SK-N-SH (cell line): ENCODE measurements at regions not wholly inside any gene's neighbourhood (a gene's known extent, or its start where the extent isn't known, plus 50 kb on each side); places are given as distances from the start of the nearest gene placed in this dataset.

Experiments used
- CTCF ChIA-PET: fragments of 300-600, 350-600 bp; formaldehyde crosslinking; extraction: SDS; loops from one replicate; lab custom pipeline; 2021; lab: Yijun Ruan, JAX
- POLR2A ChIA-PET: fragments of 350-600 bp; sonication (Branson Sonifier 250); formaldehyde crosslinking; extraction: SDS; loops from one replicate; lab custom pipeline; 2020; ENCODE audit warnings: antibody characterized with exemption, inconsistent platforms; lab: Yijun Ruan, JAX
- DNase-seq: peaks from one replicate; pipeline ENCODE4 v3.0.0; 2012
- H2AFZ ChIP-seq: fragments of 200-600 bp; sonication (generic); 2 replicates; pipeline ENCODE4 v1.8.1; 2016; ENCODE audit warnings: antibody characterized with exemption, mild to moderate bottlenecking, low read depth
- H3F3A ChIP-seq: fragments of 200-600 bp; sonication (generic); replicated peaks from 2 replicates; pipeline ENCODE3; 2016; ENCODE audit warnings: antibody characterized with exemption, mild to moderate bottlenecking; ENCODE audit not compliant: insufficient read depth
- H3K27ac ChIP-seq, 2 experiments: fragments of 200-500 bp in 1 of 2; fragments of 200-600 bp in 1 of 2; sonication (Bioruptor generic) in 1 of 2; sonication (generic), shearing (Covaris generic) in 1 of 2; 2 replicates each; pipeline versions ENCODE4 v1.5.1 to v1.6.1; 2014 to 2016; ENCODE audit warnings: low read depth in 2 of 2, inconsistent platforms in 1 of 2, low read length in 1 of 2, mild to moderate bottlenecking in 1 of 2, mixed read lengths in 1 of 2
- H3K27me3 ChIP-seq: fragments of 200-600 bp; sonication (generic), shearing (Covaris generic); 2 replicates; pipeline ENCODE4 v1.6.1; 2016; ENCODE audit warnings: mixed run types; ENCODE audit not compliant: insufficient read depth
- H3K36me3 ChIP-seq, 2 experiments: fragments of 200-500 bp in 1 of 2; fragments of 200-600 bp in 1 of 2; sonication (Bioruptor generic) in 1 of 2; sonication (generic) in 1 of 2; replicated peaks in 1 of 2; 2 replicates each; pipeline versions ENCODE3 to v1.5.1; 2014 to 2016; ENCODE audit warnings: low read length in 1 of 2, mild to moderate bottlenecking in 1 of 2; ENCODE audit not compliant: insufficient read depth in 2 of 2, control insufficient read depth in 1 of 2
- H3K4me1 ChIP-seq, 2 experiments: fragments of 200-500 bp in 1 of 2; fragments of 200-600 bp in 1 of 2; sonication (Bioruptor generic) in 1 of 2; sonication (generic), shearing (Covaris generic) in 1 of 2; 2 replicates each; pipeline versions ENCODE4 v1.5.1 to v1.6.1; 2014 to 2016; ENCODE audit warnings: low read depth in 1 of 2, low read length in 1 of 2, mixed run types in 1 of 2; ENCODE audit not compliant: insufficient read depth in 2 of 2, control insufficient read depth in 1 of 2
- H3K4me2 ChIP-seq: fragments of 200-600 bp; sonication (generic), shearing (Covaris generic); 2 replicates; pipeline ENCODE4 v1.6.1; 2017; ENCODE audit warnings: mixed run types
- H3K4me3 ChIP-seq, 2 experiments: fragments of 200-500 bp in 1 of 2; fragments of 200-600 bp in 1 of 2; sonication (Bioruptor generic) in 1 of 2; sonication (generic), shearing (Covaris generic) in 1 of 2; 2 replicates each; pipeline versions ENCODE4 v1.5.1 to v1.8.1; 2014 to 2016; ENCODE audit warnings: low read depth in 2 of 2, inconsistent platforms in 1 of 2, low read length in 1 of 2, mild to moderate bottlenecking in 1 of 2, mixed read lengths in 1 of 2, moderate library complexity in 1 of 2
- H3K79me2 ChIP-seq: fragments of 200-600 bp; sonication (generic); 2 replicates; pipeline ENCODE4 v1.8.1; 2017; ENCODE audit warnings: mild to moderate bottlenecking; ENCODE audit not compliant: insufficient read depth
- H3K9ac ChIP-seq: fragments of 200-600 bp; sonication (generic); 2 replicates; pipeline ENCODE4 v1.6.1; 2017; ENCODE audit warnings: mixed run types
- H3K9me2 ChIP-seq: fragments of 200-600 bp; sonication (generic); 2 replicates; pipeline ENCODE4 v1.6.1; 2017; ENCODE audit warnings: mixed run types
- H3K9me3 ChIP-seq: fragments of 200-600 bp; sonication (generic); 2 replicates; pipeline ENCODE4 v1.6.1; 2017; ENCODE audit warnings: mixed run types, mild to moderate bottlenecking, moderate library complexity
- H4K20me1 ChIP-seq: fragments of 200-600 bp; sonication (generic); 2 replicates; pipeline ENCODE4 v1.6.1; 2017; ENCODE audit warnings: mild to moderate bottlenecking, mixed run types; ENCODE audit not compliant: insufficient read depth
- CHD2 ChIP-seq: fragments of 150-350 bp; IDR thresholded peaks from 2 replicates; pipeline ENCODE4 v1.6.1; 2018; ENCODE audit warnings: low read length; ENCODE audit not compliant: partially characterized antibody
- ELF1 ChIP-seq: IDR thresholded peaks from 2 replicates; pipeline ENCODE4 v1.4.0; 2012
- EZH2phosphoT487 ChIP-seq: fragments of 200-600 bp; sonication (generic); IDR thresholded peaks from 2 replicates; pipeline ENCODE4 v1.6.1; 2017; ENCODE audit warnings: low read depth, mixed run types, mild to moderate bottlenecking, antibody characterized with exemption, moderate library complexity, borderline replicate concordance
- FOXJ3 ChIP-seq: sonication (generic); formaldehyde crosslinking; IDR thresholded peaks from 2 replicates; pipeline ENCODE4 v1.5.1; 2020; ENCODE audit warnings: mild to moderate bottlenecking, missing genetic modification reagents
- FOXM1 ChIP-seq: IDR thresholded peaks from 2 replicates; pipeline ENCODE4 v1.4.0; 2012; ENCODE audit warnings: low read depth, mild to moderate bottlenecking
- GABPA ChIP-seq: IDR thresholded peaks from 2 replicates; pipeline ENCODE4 v1.4.0; 2012; ENCODE audit warnings: low read depth, mild to moderate bottlenecking
- GATA2 ChIP-seq: sonication (generic); formaldehyde crosslinking; IDR thresholded peaks from 2 replicates; pipeline ENCODE4 v1.5.0; 2020; ENCODE audit warnings: mild to moderate bottlenecking, missing genetic modification reagents
- JUND ChIP-seq: IDR thresholded peaks from 2 replicates; pipeline ENCODE4 v1.4.0; 2012
- MEF2A ChIP-seq: IDR thresholded peaks from 2 replicates; pipeline ENCODE4 v1.4.0; 2012; ENCODE audit warnings: low read depth, borderline replicate concordance
- MXI1 ChIP-seq: IDR thresholded peaks from 2 replicates; pipeline ENCODE4 v1.6.1; 2012; ENCODE audit warnings: mild to moderate bottlenecking, low read depth, low read length, improper control_type of control experiment
- NFIC ChIP-seq: IDR thresholded peaks from 2 replicates; pipeline ENCODE4 v1.4.0; 2012; ENCODE audit warnings: borderline replicate concordance
- RCOR1 ChIP-seq: fragments of 150-350 bp; IDR thresholded peaks from 2 replicates; pipeline ENCODE4 v1.6.1; 2017; ENCODE audit warnings: antibody characterized with exemption, low read length
- RFX5 ChIP-seq: IDR thresholded peaks from 2 replicates; pipeline ENCODE4 v1.6.1; 2012; ENCODE audit warnings: mild to moderate bottlenecking, improper control_type of control experiment, low read length
- RXRA ChIP-seq: IDR thresholded peaks from 2 replicates; pipeline ENCODE4 v1.4.0; 2012; ENCODE audit warnings: low read depth, mild to moderate bottlenecking, borderline replicate concordance
- SIN3A ChIP-seq: IDR thresholded peaks from 2 replicates; pipeline ENCODE4 v1.6.1; 2012; ENCODE audit warnings: low read depth, mild to moderate bottlenecking, low read length, moderate library complexity, borderline replicate concordance
- TEAD4 ChIP-seq: IDR thresholded peaks from 2 replicates; pipeline ENCODE4 v1.4.0; 2012; ENCODE audit warnings: mild to moderate bottlenecking, borderline replicate concordance; ENCODE audit not compliant: insufficient read depth
- YY1 ChIP-seq: IDR thresholded peaks from 2 replicates; pipeline ENCODE4 v1.4.0; 2012; ENCODE audit warnings: low read depth, mild to moderate bottlenecking
- WGBS: methylation state at CpG from one replicate; pipeline ENCODE4 v1.1.6; 2017; ENCODE audit warnings: low lambda C conversion rate; 5-methylcytosine and 5-hydroxymethylcytosine counted together
- TF ChIP-seq, protein P1 (sequence below): fragments of 150-350 bp; IDR thresholded peaks from 2 replicates; pipeline ENCODE4 v1.6.1; 2017; ENCODE audit warnings: antibody characterized with exemption, low read length, low read depth, borderline replicate concordance
- TF ChIP-seq, protein P2 (sequence below): IDR thresholded peaks from 2 replicates; pipeline ENCODE4 v1.6.1; 2012; ENCODE audit warnings: mild to moderate bottlenecking, low read depth, low read length, moderate library complexity
- TF ChIP-seq, protein P3 (sequence below): fragments of 200-600 bp; sonication (generic); IDR thresholded peaks from 2 replicates; pipeline ENCODE4 v1.6.1; 2017; ENCODE audit warnings: antibody characterized with exemption, mild to moderate bottlenecking, moderate library complexity
- TF ChIP-seq, protein P4 (sequence below): fragments of 150-350 bp; IDR thresholded peaks from 2 replicates; pipeline ENCODE4 v1.6.1; 2016; ENCODE audit warnings: mild to moderate bottlenecking, low read depth, low read length

GRCh38 chr11:134945993-134946392, 534.0 kb upstream of the B3GAT1 start:
- Histone ChIP-seq H3K4me1 (peaks cover 11 to 30% of the 10 kb centered on the region in 2 experiments), H3K36me3 (no peaks in the 10 kb centered on the region), H3F3A (peaks cover 26% of the 10 kb centered on the region), H4K20me1 (no peaks in the 10 kb centered on the region), H2AFZ (no peak overlapping the region), H3K27me3 (no peaks in the 10 kb centered on the region), H3K4me3 (no peak overlapping the region), H3K9me3 (no peaks in the 10 kb centered on the region), H3K79me2 (no peaks in the 10 kb centered on the region), H3K4me2 (no peak overlapping the region), H3K9me2 (no peaks in the 10 kb centered on the region), H3K9ac (no peak overlapping the region), H3K27ac (no peak overlapping the region)
- POLR2A ChIA-PET: no interaction called here
- no peak for DNase-seq
- TF ChIP-seq, protein P1, sequence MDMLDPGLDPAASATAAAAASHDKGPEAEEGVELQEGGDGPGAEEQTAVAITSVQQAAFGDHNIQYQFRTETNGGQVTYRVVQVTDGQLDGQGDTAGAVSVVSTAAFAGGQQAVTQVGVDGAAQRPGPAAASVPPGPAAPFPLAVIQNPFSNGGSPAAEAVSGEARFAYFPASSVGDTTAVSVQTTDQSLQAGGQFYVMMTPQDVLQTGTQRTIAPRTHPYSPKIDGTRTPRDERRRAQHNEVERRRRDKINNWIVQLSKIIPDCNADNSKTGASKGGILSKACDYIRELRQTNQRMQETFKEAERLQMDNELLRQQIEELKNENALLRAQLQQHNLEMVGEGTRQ: no peak
- TF ChIP-seq FOXM1: no peak
- no peak for TF ChIP-seq RFX5
- TF ChIP-seq CHD2: no peak
- TF ChIP-seq EZH2phosphoT487: no peak
- CTCF ChIA-PET: interaction anchor here (1.5 kb wide), 1 partner anchor 78 kb away, joined by 7 read pairs; no protein-coding TSS in a partner anchor
- WGBS: 76% methylated on average over 9 of the region's 9 CpGs

DNA sequence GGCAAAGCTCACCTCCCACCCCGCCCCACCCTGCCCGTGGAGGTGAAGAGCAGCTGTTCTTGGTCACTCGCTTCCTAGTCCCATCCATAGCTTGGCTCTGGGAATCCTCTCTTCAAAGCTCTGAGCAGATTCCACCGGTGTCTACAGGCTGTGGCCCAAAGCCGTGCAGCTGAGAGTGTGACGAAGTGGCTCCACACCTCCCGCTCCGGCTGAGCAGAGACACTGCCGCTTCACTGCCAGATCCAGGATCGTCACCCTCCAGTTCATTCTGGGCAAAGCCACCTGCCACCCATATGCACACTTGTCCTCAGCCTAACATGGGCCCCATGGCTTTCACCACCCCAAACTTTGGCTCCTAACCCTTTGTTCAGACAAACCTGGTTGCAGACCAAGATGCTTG, 532.9 kb upstream of the B3GAT1 start:
- Histone ChIP-seq H3K79me2 (no peaks in the 10 kb centered on the region), H3F3A (peaks cover 18% of the 10 kb centered on the region), H3K36me3 (no peaks in the 10 kb centered on the region), H3K9me3 (no peaks in the 10 kb centered on the region), H3K9ac (no peak overlapping the region), H3K9me2 (no peaks in the 10 kb centered on the region), H3K4me3 (no peak overlapping the region), H3K4me1 (peaks cover 4 to 26% of the 10 kb centered on the region in 2 experiments), H2AFZ (no peak overlapping the region), H3K27ac (no peak overlapping the region), H3K4me2 (no peak overlapping the region), H4K20me1 (no peaks in the 10 kb centered on the region), H3K27me3 (no peaks in the 10 kb centered on the region)
- no peak for DNase-seq
- ChIA-PET CTCF (interaction anchor here (1.5 kb wide), 1 partner anchor 77 kb away, joined by 7 read pairs; no protein-coding TSS in a partner anchor), POLR2A (no interaction called here)
- no CpG with 5 or more reads among the region's 10 CpGs for WGBS
- TF ChIP-seq FOXM1 (no peak), TEAD4 (no peak), GATA2 (CRISPR knock-in tag) (no peak), RXRA (no peak), MEF2A (no peak), JUND (no peak), SIN3A (no peak), NFIC (no peak), MXI1 (no peak), GABPA (no peak), RCOR1 (no peak), YY1 (no peak), FOXJ3 (CRISPR knock-in tag) (no peak), ELF1 (no peak)
- TF ChIP-seq, protein P2, sequence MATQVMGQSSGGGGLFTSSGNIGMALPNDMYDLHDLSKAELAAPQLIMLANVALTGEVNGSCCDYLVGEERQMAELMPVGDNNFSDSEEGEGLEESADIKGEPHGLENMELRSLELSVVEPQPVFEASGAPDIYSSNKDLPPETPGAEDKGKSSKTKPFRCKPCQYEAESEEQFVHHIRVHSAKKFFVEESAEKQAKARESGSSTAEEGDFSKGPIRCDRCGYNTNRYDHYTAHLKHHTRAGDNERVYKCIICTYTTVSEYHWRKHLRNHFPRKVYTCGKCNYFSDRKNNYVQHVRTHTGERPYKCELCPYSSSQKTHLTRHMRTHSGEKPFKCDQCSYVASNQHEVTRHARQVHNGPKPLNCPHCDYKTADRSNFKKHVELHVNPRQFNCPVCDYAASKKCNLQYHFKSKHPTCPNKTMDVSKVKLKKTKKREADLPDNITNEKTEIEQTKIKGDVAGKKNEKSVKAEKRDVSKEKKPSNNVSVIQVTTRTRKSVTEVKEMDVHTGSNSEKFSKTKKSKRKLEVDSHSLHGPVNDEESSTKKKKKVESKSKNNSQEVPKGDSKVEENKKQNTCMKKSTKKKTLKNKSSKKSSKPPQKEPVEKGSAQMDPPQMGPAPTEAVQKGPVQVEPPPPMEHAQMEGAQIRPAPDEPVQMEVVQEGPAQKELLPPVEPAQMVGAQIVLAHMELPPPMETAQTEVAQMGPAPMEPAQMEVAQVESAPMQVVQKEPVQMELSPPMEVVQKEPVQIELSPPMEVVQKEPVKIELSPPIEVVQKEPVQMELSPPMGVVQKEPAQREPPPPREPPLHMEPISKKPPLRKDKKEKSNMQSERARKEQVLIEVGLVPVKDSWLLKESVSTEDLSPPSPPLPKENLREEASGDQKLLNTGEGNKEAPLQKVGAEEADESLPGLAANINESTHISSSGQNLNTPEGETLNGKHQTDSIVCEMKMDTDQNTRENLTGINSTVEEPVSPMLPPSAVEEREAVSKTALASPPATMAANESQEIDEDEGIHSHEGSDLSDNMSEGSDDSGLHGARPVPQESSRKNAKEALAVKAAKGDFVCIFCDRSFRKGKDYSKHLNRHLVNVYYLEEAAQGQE: no peak
- TF ChIP-seq, protein P1: no peak
- TF ChIP-seq, protein P3, sequence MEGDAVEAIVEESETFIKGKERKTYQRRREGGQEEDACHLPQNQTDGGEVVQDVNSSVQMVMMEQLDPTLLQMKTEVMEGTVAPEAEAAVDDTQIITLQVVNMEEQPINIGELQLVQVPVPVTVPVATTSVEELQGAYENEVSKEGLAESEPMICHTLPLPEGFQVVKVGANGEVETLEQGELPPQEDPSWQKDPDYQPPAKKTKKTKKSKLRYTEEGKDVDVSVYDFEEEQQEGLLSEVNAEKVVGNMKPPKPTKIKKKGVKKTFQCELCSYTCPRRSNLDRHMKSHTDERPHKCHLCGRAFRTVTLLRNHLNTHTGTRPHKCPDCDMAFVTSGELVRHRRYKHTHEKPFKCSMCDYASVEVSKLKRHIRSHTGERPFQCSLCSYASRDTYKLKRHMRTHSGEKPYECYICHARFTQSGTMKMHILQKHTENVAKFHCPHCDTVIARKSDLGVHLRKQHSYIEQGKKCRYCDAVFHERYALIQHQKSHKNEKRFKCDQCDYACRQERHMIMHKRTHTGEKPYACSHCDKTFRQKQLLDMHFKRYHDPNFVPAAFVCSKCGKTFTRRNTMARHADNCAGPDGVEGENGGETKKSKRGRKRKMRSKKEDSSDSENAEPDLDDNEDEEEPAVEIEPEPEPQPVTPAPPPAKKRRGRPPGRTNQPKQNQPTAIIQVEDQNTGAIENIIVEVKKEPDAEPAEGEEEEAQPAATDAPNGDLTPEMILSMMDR: no peak
- TF ChIP-seq, protein P4, sequence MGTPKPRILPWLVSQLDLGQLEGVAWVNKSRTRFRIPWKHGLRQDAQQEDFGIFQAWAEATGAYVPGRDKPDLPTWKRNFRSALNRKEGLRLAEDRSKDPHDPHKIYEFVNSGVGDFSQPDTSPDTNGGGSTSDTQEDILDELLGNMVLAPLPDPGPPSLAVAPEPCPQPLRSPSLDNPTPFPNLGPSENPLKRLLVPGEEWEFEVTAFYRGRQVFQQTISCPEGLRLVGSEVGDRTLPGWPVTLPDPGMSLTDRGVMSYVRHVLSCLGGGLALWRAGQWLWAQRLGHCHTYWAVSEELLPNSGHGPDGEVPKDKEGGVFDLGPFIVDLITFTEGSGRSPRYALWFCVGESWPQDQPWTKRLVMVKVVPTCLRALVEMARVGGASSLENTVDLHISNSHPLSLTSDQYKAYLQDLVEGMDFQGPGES: no peak
